Upper lobe of right lung (tissue), 1 donor: ENCODE measurements at regions not wholly inside any gene's neighbourhood (a gene's known extent, or its start where the extent isn't known, plus 50 kb on each side); places are given as distances from the start of the nearest gene placed in this dataset.
"Not testable (repeated sequence)": the region's sequence is repeated elsewhere in the genome, so short reads cannot be mapped to it uniquely, and the experiment has no call there.

Source experiments
- ATAC-seq: fragments of 200-7000 bp; cut with Tn5 transposase; one replicate; pipeline ENCODE4 v1.9.1; 2020; ENCODE audit warnings: mild to moderate bottlenecking, moderate library complexity
- DNase-seq: peaks from one replicate; pipeline ENCODE4 v3.0.0-alpha.2; 2020
- H3K27ac ChIP-seq: fragments of 200-600 bp; one replicate; pipeline ENCODE4 v1.8.0; 2022
- H3K27me3 ChIP-seq: fragments of 200-600 bp; one replicate; pipeline ENCODE4 v1.8.0; 2022; ENCODE audit warnings: mild to moderate bottlenecking
- H3K36me3 ChIP-seq: fragments of 200-600 bp; one replicate; pipeline ENCODE4 v1.8.0; 2022
- H3K4me1 ChIP-seq: fragments of 200-600 bp; one replicate; pipeline ENCODE4 v1.8.0; 2022
- H3K4me3 ChIP-seq: fragments of 200-600 bp; one replicate; pipeline ENCODE4 v1.8.0; 2022; ENCODE audit warnings: mild to moderate bottlenecking
- H3K9me3 ChIP-seq: fragments of 200-600 bp; one replicate; pipeline ENCODE4 v1.8.0; 2022
- CTCF ChIP-seq: fragments of 200-600 bp; IDR thresholded peaks from one replicate; pipeline ENCODE4 v1.8.0; 2022; ENCODE audit warnings: antibody characterized with exemption
- intact Hi-C: fragments of 100-400 bp; cut with DNase I; formaldehyde crosslinking; loops from one replicate; pipeline ENCODE4 v1.11.0; 2022
- donor health status: DM: no; HTN: yes; CAD: no; lungs with severe emphysema.

- DNase-seq, intact Hi-C loops, H3K27me3 ChIP-seq, ATAC-seq, H3K36me3 ChIP-seq, H3K9me3 ChIP-seq, H3K27ac ChIP-seq, H3K4me1 ChIP-seq, H3K4me3 ChIP-seq: not testable (repeated sequence)
Observed at GRCh38 chr21:13303763-13304162, 305.8 kb upstream of the POTED start.

GRCh38 chr21:13304901-13305300 is 304.7 kb upstream of the POTED start:
- H3K27me3 ChIP-seq, H3K27ac ChIP-seq, H3K9me3 ChIP-seq, intact Hi-C loops, H3K4me3 ChIP-seq, ATAC-seq, H3K36me3 ChIP-seq, H3K4me1 ChIP-seq, DNase-seq: not testable (repeated sequence)

GRCh38 chr21:13310120-13310519 is 299.5 kb upstream of the POTED start:
- H3K9me3 ChIP-seq, H3K27ac ChIP-seq, ATAC-seq, H3K27me3 ChIP-seq, intact Hi-C loops, H3K4me3 ChIP-seq, H3K4me1 ChIP-seq, H3K36me3 ChIP-seq, DNase-seq: not testable (repeated sequence)

- intact Hi-C loops, DNase-seq, H3K36me3 ChIP-seq, H3K4me1 ChIP-seq, H3K27me3 ChIP-seq, H3K9me3 ChIP-seq, H3K27ac ChIP-seq, H3K4me3 ChIP-seq: not testable (repeated sequence)
- peak; percentile 31 for ATAC-seq
Observed at GRCh38 chr21:13310570-13311524, 298.7 kb upstream of the POTED start.

- H3K27ac ChIP-seq, ATAC-seq, H3K9me3 ChIP-seq, DNase-seq, H3K4me3 ChIP-seq, H3K27me3 ChIP-seq, H3K4me1 ChIP-seq, H3K36me3 ChIP-seq, intact Hi-C loops: not testable (repeated sequence)
Observed at GRCh38 chr21:13318718-13319117, 290.9 kb upstream of the POTED start.

GRCh38 chr21:13321919-13322318 is 287.7 kb upstream of the POTED start:
- H3K27ac ChIP-seq, H3K27me3 ChIP-seq, DNase-seq, H3K9me3 ChIP-seq, H3K4me1 ChIP-seq, H3K4me3 ChIP-seq, H3K36me3 ChIP-seq, intact Hi-C loops, ATAC-seq: not testable (repeated sequence)

- intact Hi-C loops, H3K4me1 ChIP-seq, H3K36me3 ChIP-seq, H3K27me3 ChIP-seq, H3K27ac ChIP-seq, ATAC-seq, H3K9me3 ChIP-seq, H3K4me3 ChIP-seq, DNase-seq: not testable (repeated sequence)
Observed at GRCh38 chr21:13340670-13341234, 268.8 kb upstream of the POTED start.

- DNase-seq, H3K4me3 ChIP-seq, H3K27ac ChIP-seq, H3K4me1 ChIP-seq, H3K36me3 ChIP-seq, intact Hi-C loops, H3K9me3 ChIP-seq, ATAC-seq, H3K27me3 ChIP-seq: not testable (repeated sequence)
Observed at GRCh38 chr21:13351521-13351920, 258.1 kb upstream of the POTED start.

GRCh38 chr21:13360175-13360574 is 249.4 kb upstream of the POTED start:
- DNase-seq, intact Hi-C loops, H3K27ac ChIP-seq, ATAC-seq, H3K36me3 ChIP-seq, H3K4me1 ChIP-seq, H3K27me3 ChIP-seq, H3K4me3 ChIP-seq, H3K9me3 ChIP-seq: not testable (repeated sequence)

GRCh38 chr21:13368200-13368599 is 241.4 kb upstream of the POTED start:
- Histone ChIP-seq H3K9me3 (no peaks in the 10 kb centered on the region), H3K4me3 (no peak overlapping the region), H3K4me1 (no peaks in the 10 kb centered on the region), H3K27ac (no peak overlapping the region), H3K36me3 (no peaks in the 10 kb centered on the region), H3K27me3 (no peaks in the 10 kb centered on the region)
- intact Hi-C loops: no loop called here
- TF ChIP-seq CTCF: no peak
- DNase-seq: no peak
- ATAC-seq: no peak

- H3K4me1 ChIP-seq, DNase-seq, H3K27ac ChIP-seq, H3K4me3 ChIP-seq, H3K9me3 ChIP-seq, H3K36me3 ChIP-seq, ATAC-seq, intact Hi-C loops, H3K27me3 ChIP-seq: not testable (repeated sequence)
Observed at GRCh38 chr21:13372721-13373120, 236.9 kb upstream of the POTED start.

- H3K36me3 ChIP-seq, H3K27ac ChIP-seq, DNase-seq, H3K9me3 ChIP-seq, H3K27me3 ChIP-seq, intact Hi-C loops, H3K4me3 ChIP-seq, H3K4me1 ChIP-seq: not testable (repeated sequence)
- peak; percentile 25 for ATAC-seq
Observed at GRCh38 chr21:13378943-13379342, 230.6 kb upstream of the POTED start.

GRCh38 chr21:13379566-13379965 is 230.0 kb upstream of the POTED start:
- ATAC-seq, H3K36me3 ChIP-seq, DNase-seq, H3K4me3 ChIP-seq, H3K27ac ChIP-seq, H3K9me3 ChIP-seq, intact Hi-C loops, H3K27me3 ChIP-seq, H3K4me1 ChIP-seq: not testable (repeated sequence)
